Natural killer cell (primary cell): ENCODE measurements at regions not wholly inside any gene's neighbourhood (a gene's known extent, or its start where the extent isn't known, plus 50 kb on each side); places are given as distances from the start of the nearest gene placed in this dataset.

Experiments used
- ATAC-seq, 3 donors: fragments of 150-1000 bp in 2 of 3; fragments of 200-7000 bp in 1 of 3; cut with Tn5 transposase; 1 replicate in 1 of 3; 2 replicates in 2 of 3; pipeline ENCODE4 v1.10.0; 2021; ENCODE audit warnings: mild to moderate bottlenecking in 2 of 3, moderate library complexity in 2 of 3
- DNase-seq, 2 donors: peaks; one replicate each; pipeline versions ENCODE4 v3.0.0 to v3.0.0-alpha.2; 2013 to 2021; ENCODE audit warnings: mixed read lengths in 1 of 2
- H3K27ac ChIP-seq: one replicate; pipeline ENCODE4 v1.5.1; 2013; ENCODE audit warnings: mild to moderate bottlenecking, low read length
- H3K27me3 ChIP-seq: one replicate; pipeline ENCODE4 v1.6.1; 2013; ENCODE audit warnings: low read length; ENCODE audit not compliant: control insufficient read depth, insufficient read depth
- H3K36me3 ChIP-seq: one replicate; pipeline ENCODE4 v1.6.1; 2013; ENCODE audit warnings: low read length; ENCODE audit not compliant: control insufficient read depth, insufficient read depth
- H3K4me1 ChIP-seq: one replicate; pipeline ENCODE4 v1.6.1; 2013; ENCODE audit warnings: low read length; ENCODE audit not compliant: control insufficient read depth, insufficient read depth
- H3K4me3 ChIP-seq: one replicate; pipeline ENCODE4 v1.5.1; 2013; ENCODE audit warnings: low read length
- H3K9me3 ChIP-seq: one replicate; pipeline ENCODE4 v1.6.1; 2013; ENCODE audit warnings: low read length; ENCODE audit not compliant: control insufficient read depth, insufficient read depth
- H3K27ac Mint-ChIP-seq, 2 donors: one replicate each; pipeline ENCODE4 v1.8.0; 2022; ENCODE audit warnings: mild to moderate bottlenecking in 2 of 2, mixed read lengths in 2 of 2, moderate library complexity in 1 of 2
- H3K27me3 Mint-ChIP-seq, 2 donors: one replicate each; pipeline ENCODE4 v1.8.0; 2022; ENCODE audit warnings: low read depth in 2 of 2, mixed read lengths in 2 of 2
- H3K36me3 Mint-ChIP-seq: one replicate; pipeline ENCODE4 v1.8.0; 2022; ENCODE audit warnings: mixed read lengths
- H3K4me1 Mint-ChIP-seq, 2 donors: one replicate each; pipeline ENCODE4 v1.8.0; 2022; ENCODE audit warnings: mixed read lengths in 2 of 2
- H3K4me3 Mint-ChIP-seq: one replicate; pipeline ENCODE4 v1.8.0; 2022; ENCODE audit warnings: mild to moderate bottlenecking, moderate library complexity, mixed read lengths
- H3K9me3 Mint-ChIP-seq, 2 donors: one replicate each; pipeline ENCODE4 v1.8.0; 2022; ENCODE audit warnings: mixed read lengths in 2 of 2
- CTCF ChIP-seq: fragments of 200-600 bp; IDR thresholded peaks from one replicate; pipeline ENCODE4 v1.8.0; 2022; ENCODE audit warnings: antibody characterized with exemption
- WGBS: methylation state at CpG from one replicate; pipeline ENCODE4 v1.1.7; 2013; ENCODE audit warnings: missing lambda C conversion rate; ENCODE audit not compliant: insufficient coverage; 5-methylcytosine and 5-hydroxymethylcytosine counted together
- intact Hi-C: fragments of 100-400 bp; cut with micrococcal nuclease; formaldehyde crosslinking; loops from one replicate; pipeline ENCODE4 v1.14.2; 2022

GRCh38 chr13:62125451-62125850 lies 709.8 kb upstream of the PCDH20 start:
- Mint-ChIP-seq H3K4me1 (no peaks in the 10 kb centered on the region), H3K4me3 (no peak overlapping the region), H3K36me3 (no peaks in the 10 kb centered on the region), H3K27ac (no peak overlapping the region), H3K27me3 (no peaks in the 10 kb centered on the region), H3K9me3 (peaks cover 7 to 14% of the 10 kb centered on the region in 2 donors)
- Histone ChIP-seq H3K4me1 (no peaks in the 10 kb centered on the region), H3K9me3 (peaks cover 2% of the 10 kb centered on the region), H3K27me3 (no peaks in the 10 kb centered on the region), H3K4me3 (no peak overlapping the region), H3K36me3 (no peaks in the 10 kb centered on the region), H3K27ac (no peak overlapping the region)
- WGBS: no CpG with 5 or more reads among the region's 1 CpG
- DNase-seq (no peak), ATAC-seq (no peak)
- TF ChIP-seq CTCF: no peak
- intact Hi-C loops: no loop called here

GRCh38 chr13:62123409-62123808 lies 707.8 kb upstream of the PCDH20 start:
- H3K9me3 Mint-ChIP-seq: peaks cover 5 to 10% of the 10 kb centered on the region in 2 donors
- DNase-seq (no peak), ATAC-seq (no peak)
- Histone ChIP-seq H3K36me3 (no peaks in the 10 kb centered on the region), H3K27ac (no peak overlapping the region), H3K4me1 (no peaks in the 10 kb centered on the region), H3K9me3 (peaks cover 2% of the 10 kb centered on the region), H3K27me3 (no peaks in the 10 kb centered on the region), H3K4me3 (no peak overlapping the region)
- no peak overlapping the region for H3K4me3 Mint-ChIP-seq
- no peak for TF ChIP-seq CTCF
- no CpG with 5 or more reads among the region's 2 CpGs for WGBS
- intact Hi-C loops: no loop called here
- H3K27me3 Mint-ChIP-seq: no peaks in the 10 kb centered on the region
- H3K27ac Mint-ChIP-seq: no peak overlapping the region
- H3K4me1 Mint-ChIP-seq: no peaks in the 10 kb centered on the region
- no peaks in the 10 kb centered on the region for H3K36me3 Mint-ChIP-seq

- Mint-ChIP-seq H3K9me3 (peaks cover 4 to 9% of the 10 kb centered on the region in 2 donors), H3K36me3 (no peaks in the 10 kb centered on the region), H3K4me3 (no peak overlapping the region), H3K27ac (no peak overlapping the region), H3K4me1 (no peaks in the 10 kb centered on the region), H3K27me3 (no peaks in the 10 kb centered on the region)
- H3K4me1 ChIP-seq: no peaks in the 10 kb centered on the region
- DNase-seq: no peak
- no peak overlapping the region for H3K4me3 ChIP-seq
- intact Hi-C loops: no loop called here
- H3K9me3 ChIP-seq: peaks cover 2% of the 10 kb centered on the region
- H3K27ac ChIP-seq: no peak overlapping the region
- no peaks in the 10 kb centered on the region for H3K36me3 ChIP-seq
- TF ChIP-seq CTCF: no peak
- WGBS: no CpG with 5 or more reads among the region's 2 CpGs
- no peaks in the 10 kb centered on the region for H3K27me3 ChIP-seq
- no peak for ATAC-seq
Measured at GRCh38 chr13:62122434-62122833, 706.8 kb upstream of the PCDH20 start.
